ENCODE measurements at regions not wholly inside any gene's neighbourhood (a gene's known extent, or its start where the extent isn't known, plus 50 kb on each side); places are given as distances from the start of the nearest gene placed in this dataset.

GRCh38 chr1:37113285-37113997 lies 79.1 kb upstream of the GRIK3 start:
- H3K9me3 Mint-ChIP-seq = no peaks in the 10 kb centered on the region
- ATAC-seq = no peak
- ChIA-PET POLR2A (no interaction called here), CTCF (no interaction called here)
- no peak for DNase-seq
- TF ChIP-seq CTCF (IDR thresholded peaks at IDR 0.05) = no peak
- H3K4me1 Mint-ChIP-seq (ENCODE audit: low read depth) = no peaks in the 10 kb centered on the region
- intact Hi-C loops (cut with micrococcal nuclease) = no loop called here
- H3K36me3 Mint-ChIP-seq (ENCODE audit: low read depth) = no peaks in the 10 kb centered on the region
- H3K27ac Mint-ChIP-seq = no peak overlapping the region
- H3K27me3 Mint-ChIP-seq = no peaks in the 10 kb centered on the region
- H3K4me3 Mint-ChIP-seq = no peak overlapping the region

GRCh38 chr1:37118790-37119189 lies 84.5 kb upstream of the GRIK3 start:
- Mint-ChIP-seq H3K4me1 (ENCODE audit: low read depth) (no peaks in the 10 kb centered on the region), H3K27ac (no peak overlapping the region), H3K27me3 (no peaks in the 10 kb centered on the region), H3K9me3 (no peaks in the 10 kb centered on the region), H3K36me3 (ENCODE audit: low read depth) (no peaks in the 10 kb centered on the region), H3K4me3 (no peak overlapping the region)
- TF ChIP-seq CTCF (IDR thresholded peaks at IDR 0.05) = no peak
- ChIA-PET CTCF (no interaction called here), POLR2A (no interaction called here)
- ATAC-seq (no peak), DNase-seq (no peak)
- intact Hi-C loops (cut with micrococcal nuclease) = no loop called here

- H3K27me3 Mint-ChIP-seq = no peaks in the 10 kb centered on the region
- H3K9me3 Mint-ChIP-seq = no peaks in the 10 kb centered on the region
- no peaks in the 10 kb centered on the region for H3K36me3 Mint-ChIP-seq (ENCODE audit: low read depth)
- H3K4me3 Mint-ChIP-seq = no peak overlapping the region
- H3K4me1 Mint-ChIP-seq (ENCODE audit: low read depth) = no peaks in the 10 kb centered on the region
- CTCF ChIA-PET = no interaction called here
- no peak overlapping the region for H3K27ac Mint-ChIP-seq
- intact Hi-C loops (cut with micrococcal nuclease) = no loop called here
- ATAC-seq = no peak
- no peak for DNase-seq
- POLR2A ChIA-PET = no interaction called here
- TF ChIP-seq CTCF (IDR thresholded peaks at IDR 0.05) = no peak
These were observed 86.0 kb upstream of the GRIK3 start for GRCh38 chr1:37120279-37120678.

GRCh38 chr1:37123276-37124115 lies 89.2 kb upstream of the GRIK3 start:
- Mint-ChIP-seq H3K27ac (no peak overlapping the region), H3K4me3 (no peak overlapping the region), H3K4me1 (ENCODE audit: low read depth) (no peaks in the 10 kb centered on the region), H3K36me3 (ENCODE audit: low read depth) (no peaks in the 10 kb centered on the region), H3K9me3 (no peaks in the 10 kb centered on the region), H3K27me3 (peaks cover 4% of the 10 kb centered on the region)
- no peak for TF ChIP-seq CTCF (IDR thresholded peaks at IDR 0.05)
- intact Hi-C loops (cut with micrococcal nuclease) = no loop called here
- ATAC-seq = no peak
- ChIA-PET POLR2A (no interaction called here), CTCF (no interaction called here)
- no peak for DNase-seq

GRCh38 chr1:37124501-37124900 lies 90.2 kb upstream of the GRIK3 start:
- no peak overlapping the region for H3K27ac Mint-ChIP-seq
- H3K4me1 Mint-ChIP-seq (ENCODE audit: low read depth) = no peaks in the 10 kb centered on the region
- intact Hi-C loops (cut with micrococcal nuclease) = no loop called here
- ChIA-PET CTCF (no interaction called here), POLR2A (no interaction called here)
- TF ChIP-seq CTCF (IDR thresholded peaks at IDR 0.05) = no peak
- H3K27me3 Mint-ChIP-seq = peaks cover 4% of the 10 kb centered on the region
- no peak overlapping the region for H3K4me3 Mint-ChIP-seq
- H3K9me3 Mint-ChIP-seq = no peaks in the 10 kb centered on the region
- DNase-seq (no peak), ATAC-seq (no peak)
- H3K36me3 Mint-ChIP-seq (ENCODE audit: low read depth) = no peaks in the 10 kb centered on the region
